ENCODE measurements at regions not wholly inside any gene's neighbourhood (a gene's known extent, or its start where the extent isn't known, plus 50 kb on each side); places are given as distances from the start of the nearest gene placed in this dataset.

- Mint-ChIP-seq H3K4me1 (ENCODE audit: low read depth) (peaks cover 5% of the 10 kb centered on the region), H3K4me3 (ENCODE audit: low read depth) (no peak overlapping the region), H3K36me3 (ENCODE audit: insufficient read depth) (no peaks in the 10 kb centered on the region), H3K9me3 (ENCODE audit: low read depth) (no peaks in the 10 kb centered on the region), H3K27me3 (no peaks in the 10 kb centered on the region), H3K27ac (peak overlapping the region; percentile 52)
- no peak for DNase-seq (ENCODE audit: low spot score, unreplicated experiment)
- TF ChIP-seq CTCF (IDR thresholded peaks at IDR 0.05; ENCODE audit: unreplicated experiment) = no peak
These were observed 62.1 kb downstream of the ZWINT start for GRCh38 chr10:56298941-56299340.

DNA sequence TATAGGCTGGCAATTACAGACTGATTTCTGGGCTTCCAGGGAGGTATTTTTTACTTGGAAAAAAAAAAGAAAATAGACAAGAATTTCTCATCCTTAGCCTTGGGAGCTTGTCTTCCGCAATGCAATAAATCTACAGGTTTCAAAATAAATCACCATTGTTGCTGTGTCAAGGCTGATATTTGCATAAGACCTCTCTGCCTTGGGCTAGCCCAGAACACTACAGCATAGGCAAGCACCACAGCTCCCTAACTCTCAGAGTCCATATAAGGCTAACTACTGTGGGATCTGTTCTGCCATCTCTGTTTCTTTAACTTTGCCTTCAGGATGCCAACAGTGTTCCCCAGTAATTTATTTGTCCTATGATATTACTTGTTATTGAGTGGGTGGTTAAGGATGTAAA lies 64.4 kb downstream of the ZWINT start:
- Mint-ChIP-seq H3K36me3 (ENCODE audit: insufficient read depth) (no peaks in the 10 kb centered on the region), H3K27ac (no peak overlapping the region), H3K4me3 (ENCODE audit: low read depth) (no peak overlapping the region), H3K27me3 (no peaks in the 10 kb centered on the region), H3K9me3 (ENCODE audit: low read depth) (no peaks in the 10 kb centered on the region), H3K4me1 (ENCODE audit: low read depth) (peaks cover 5% of the 10 kb centered on the region)
- TF ChIP-seq CTCF (IDR thresholded peaks at IDR 0.05; ENCODE audit: unreplicated experiment) = no peak
- no peak for DNase-seq (ENCODE audit: low spot score, unreplicated experiment)

GRCh38 chr10:56288403-56288802 lies 72.7 kb downstream of the ZWINT start:
- no peak for TF ChIP-seq CTCF (IDR thresholded peaks at IDR 0.05; ENCODE audit: unreplicated experiment)
- no peaks in the 10 kb centered on the region for H3K36me3 Mint-ChIP-seq (ENCODE audit: insufficient read depth)
- H3K4me1 Mint-ChIP-seq (ENCODE audit: low read depth) = no peaks in the 10 kb centered on the region

DNA sequence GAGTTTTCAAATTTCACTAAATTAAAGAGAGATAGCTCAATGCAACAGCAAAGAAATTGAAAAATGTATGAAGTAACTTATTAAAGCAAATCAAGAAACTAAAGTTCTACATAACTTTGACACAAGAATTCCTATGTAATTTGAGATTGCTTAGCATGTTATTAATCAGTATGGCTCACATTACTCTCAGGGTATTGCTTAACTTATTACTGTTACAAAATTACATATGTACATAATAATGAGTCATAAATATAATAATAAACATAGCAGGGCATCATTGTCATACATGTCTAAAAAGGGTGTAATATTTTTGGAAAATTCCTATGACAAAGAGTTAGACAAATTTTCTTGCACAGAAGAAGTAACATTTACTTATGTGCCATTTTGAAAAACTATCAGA lies 75.0 kb downstream of the ZWINT start:
- Mint-ChIP-seq H3K4me1 (ENCODE audit: low read depth) (no peaks in the 10 kb centered on the region), H3K36me3 (ENCODE audit: insufficient read depth) (no peaks in the 10 kb centered on the region), H3K4me3 (ENCODE audit: low read depth) (no peak overlapping the region), H3K27me3 (no peaks in the 10 kb centered on the region), H3K9me3 (ENCODE audit: low read depth) (no peaks in the 10 kb centered on the region), H3K27ac (no peak overlapping the region)
- no peak for TF ChIP-seq CTCF (IDR thresholded peaks at IDR 0.05; ENCODE audit: unreplicated experiment)
- no peak for DNase-seq (ENCODE audit: low spot score, unreplicated experiment)

More at GRCh38 chr10:56288403-56288802, 72.7 kb downstream of the ZWINT start:
- Mint-ChIP-seq H3K4me3 (ENCODE audit: low read depth) (no peak overlapping the region), H3K27me3 (no peaks in the 10 kb centered on the region), H3K9me3 (ENCODE audit: low read depth) (no peaks in the 10 kb centered on the region), H3K27ac (no peak overlapping the region)
- no peak for DNase-seq (ENCODE audit: low spot score, unreplicated experiment)

DNA sequence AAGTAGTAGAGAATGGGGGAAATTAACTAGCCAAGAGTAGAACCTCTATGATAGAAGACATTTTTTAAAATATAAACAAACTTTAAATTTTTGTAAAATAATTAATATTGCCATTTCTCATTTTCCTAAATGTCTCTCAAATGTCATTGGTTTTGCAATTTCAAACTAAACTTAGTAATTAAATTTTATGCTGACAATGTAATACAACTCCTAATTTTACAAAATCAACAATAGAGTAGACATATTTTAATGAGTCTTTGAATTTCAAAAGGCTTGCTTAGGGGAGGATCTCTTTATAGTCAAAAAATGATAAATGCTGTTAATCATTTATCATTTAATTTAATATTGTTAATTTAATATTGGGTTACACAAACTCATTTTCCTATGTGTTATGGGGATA lies 81.8 kb downstream of the ZWINT start:
- Mint-ChIP-seq H3K27ac (no peak overlapping the region), H3K9me3 (ENCODE audit: low read depth) (no peaks in the 10 kb centered on the region), H3K27me3 (no peaks in the 10 kb centered on the region), H3K36me3 (ENCODE audit: insufficient read depth) (no peaks in the 10 kb centered on the region), H3K4me1 (ENCODE audit: low read depth) (no peaks in the 10 kb centered on the region), H3K4me3 (ENCODE audit: low read depth) (no peak overlapping the region)
- DNase-seq (ENCODE audit: low spot score, unreplicated experiment) = no peak
- no peak for TF ChIP-seq CTCF (IDR thresholded peaks at IDR 0.05; ENCODE audit: unreplicated experiment)
